Thoracic aorta (tissue), 2 donors: ENCODE measurements at regions not wholly inside any gene's neighbourhood (a gene's known extent, or its start where the extent isn't known, plus 50 kb on each side); places are given as distances from the start of the nearest gene placed in this dataset.

ENCODE experiments used
- ATAC-seq: fragments of 150-250 bp; one replicate; pipeline ENCODE4 v1.8.0; 2017; ENCODE audit warnings: low read depth; ENCODE audit not compliant: insufficient number of reproducible peaks, low FRiP score
- DNase-seq: peaks from one replicate; pipeline ENCODE4 v3.0.0-alpha.2; 2020; ENCODE audit warnings: low spot score
- H3K27ac ChIP-seq, 2 donors: fragments of 200-600 bp; sonication (generic); 1 replicate in 1 of 2; 2 replicates in 1 of 2; pipeline ENCODE4 v1.5.1; 2016; ENCODE audit warnings: mild to moderate bottlenecking in 2 of 2, moderate library complexity in 2 of 2
- H3K27me3 ChIP-seq: fragments of 200-600 bp; sonication (generic); replicated peaks from 2 replicates; pipeline ENCODE4 v1.6.0; 2016; ENCODE audit warnings: mild to moderate bottlenecking; ENCODE audit not compliant: insufficient read depth
- H3K36me3 ChIP-seq: fragments of 200-600 bp; sonication (generic); one replicate; pipeline ENCODE4 v1.5.1; 2016
- H3K4me1 ChIP-seq, 2 donors: fragments of 200-600 bp; sonication (generic); 1 replicate in 1 of 2; 2 replicates in 1 of 2; pipeline versions ENCODE4 v1.5.1 to v1.6.0; 2016; ENCODE audit warnings: low read depth in 2 of 2, mild to moderate bottlenecking in 1 of 2; ENCODE audit not compliant: control insufficient read depth in 1 of 2
- H3K4me3 ChIP-seq: fragments of 200-600 bp; sonication (generic); 2 replicates; pipeline ENCODE4 v1.5.1; 2016; ENCODE audit warnings: mild to moderate bottlenecking
- H3K9me3 ChIP-seq: fragments of 200-600 bp; sonication (generic); 2 replicates; pipeline ENCODE4 v1.5.1; 2016
- CTCF ChIP-seq: fragments of 200-600 bp; sonication (generic); IDR thresholded peaks from one replicate; pipeline ENCODE4 v1.5.1; 2019; ENCODE audit warnings: antibody characterized with exemption

DNA sequence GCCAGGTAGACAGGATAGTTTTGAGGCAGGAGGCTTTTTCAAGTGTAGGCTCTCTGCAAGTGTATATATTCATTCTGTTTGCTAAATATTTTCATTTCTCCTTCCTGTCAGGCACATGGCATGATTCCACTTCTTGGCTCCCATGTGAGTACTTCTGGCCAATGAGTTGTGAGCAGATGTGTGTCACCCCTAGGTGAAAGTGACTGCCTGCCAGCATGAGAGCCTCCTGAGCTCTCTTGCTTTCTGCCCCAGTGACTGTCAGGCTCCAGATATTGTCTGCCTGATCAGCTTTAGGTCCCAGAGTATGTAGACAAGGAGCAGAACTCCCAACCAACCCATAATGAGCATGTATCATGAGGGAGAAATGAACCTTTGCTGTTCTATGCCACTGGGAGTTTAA is 257.6 kb upstream of the NPY start:
- H3K4me3 ChIP-seq, result no peak overlapping the region
- no peaks in the 10 kb centered on the region for H3K4me1 ChIP-seq
- H3K36me3 ChIP-seq, result no peaks in the 10 kb centered on the region
- no peak overlapping the region for H3K27ac ChIP-seq
- ATAC-seq (no peak), DNase-seq (no peak)
- H3K27me3 ChIP-seq, result no peaks in the 10 kb centered on the region
- no peaks in the 10 kb centered on the region for H3K9me3 ChIP-seq
- TF ChIP-seq CTCF, result no peak

DNA sequence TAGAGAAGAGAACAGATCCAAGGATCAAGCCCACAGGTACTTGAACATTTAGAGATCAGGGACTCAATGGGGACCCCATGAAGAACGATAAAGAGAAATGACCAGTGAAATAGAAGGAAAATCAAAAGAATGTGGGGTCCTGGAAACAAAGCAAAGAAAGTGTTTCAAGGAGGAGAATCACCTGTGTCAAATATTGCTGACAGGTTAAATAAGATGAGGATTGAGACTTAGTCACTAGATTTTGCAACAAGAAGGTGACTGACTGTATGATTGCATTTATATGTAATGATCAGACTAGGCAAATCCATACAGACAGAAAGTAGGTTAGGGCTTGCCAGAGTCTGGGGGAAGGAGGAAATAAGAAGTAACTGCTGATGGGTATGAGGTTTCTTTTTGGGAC is 254.9 kb upstream of the NPY start:
- Histone ChIP-seq H3K36me3 (no peaks in the 10 kb centered on the region), H3K4me3 (no peak overlapping the region), H3K27me3 (no peaks in the 10 kb centered on the region), H3K4me1 (no peaks in the 10 kb centered on the region), H3K27ac (no peak overlapping the region), H3K9me3 (no peaks in the 10 kb centered on the region)
- no peak for TF ChIP-seq CTCF
- ATAC-seq (no peak), DNase-seq (no peak)

- no peak for ATAC-seq
- H3K36me3 ChIP-seq, result no peaks in the 10 kb centered on the region
- H3K27ac ChIP-seq, result no peak overlapping the region
- no peaks in the 10 kb centered on the region for H3K9me3 ChIP-seq
- DNase-seq, result no peak
- TF ChIP-seq CTCF, result no peak
- H3K4me1 ChIP-seq, result no peaks in the 10 kb centered on the region
- H3K4me3 ChIP-seq, result no peak overlapping the region
- no peaks in the 10 kb centered on the region for H3K27me3 ChIP-seq
Measured at GRCh38 chr7:24034251-24034650, 249.7 kb upstream of the NPY start.

GRCh38 chr7:24035366-24036032 is 248.5 kb upstream of the NPY start:
- Histone ChIP-seq H3K36me3 (no peaks in the 10 kb centered on the region), H3K4me1 (no peaks in the 10 kb centered on the region), H3K27ac (no peak overlapping the region), H3K4me3 (no peak overlapping the region), H3K9me3 (no peaks in the 10 kb centered on the region), H3K27me3 (no peaks in the 10 kb centered on the region)
- TF ChIP-seq CTCF, result no peak
- ATAC-seq, result no peak
- no peak for DNase-seq

- ATAC-seq, result no peak
- H3K27me3 ChIP-seq, result no peaks in the 10 kb centered on the region
- no peaks in the 10 kb centered on the region for H3K4me1 ChIP-seq
- no peak overlapping the region for H3K27ac ChIP-seq
- no peak for DNase-seq
- no peaks in the 10 kb centered on the region for H3K9me3 ChIP-seq
- no peak overlapping the region for H3K4me3 ChIP-seq
- TF ChIP-seq CTCF, result no peak
- H3K36me3 ChIP-seq, result no peaks in the 10 kb centered on the region
Measured at GRCh38 chr7:24036033-24036412, 248.0 kb upstream of the NPY start.
